ENCODE measurements at regions not wholly inside any gene's neighbourhood (a gene's known extent, or its start where the extent isn't known, plus 50 kb on each side); places are given as distances from the start of the nearest gene placed in this dataset.

GRCh38 chr4:100582146-100582545 is 64.3 kb upstream of the EMCN start:
- TF ChIP-seq CTCF (IDR thresholded peaks at IDR 0.05; ENCODE audit: insufficient read depth, low read length, poor library complexity, severe bottlenecking) = no peak
- TF ChIP-seq EZH2phosphoT487 (conservative IDR thresholded peaks at IDR 0.05; ENCODE audit: low read length) = no peak

All from SU-DHL-6 (cell line).